ENCODE measurements at regions not wholly inside any gene's neighbourhood (a gene's known extent, or its start where the extent isn't known, plus 50 kb on each side); places are given as distances from the start of the nearest gene placed in this dataset.

- TF ChIP-seq ZMIZ1 (IDR thresholded peaks at IDR 0.05; ENCODE audit: low read depth in 2 of 2, low read length in 2 of 2): peak in 1 of 2 experiments; percentile 71; a peak in 1 of 4 replicates
- TF ChIP-seq, protein P1, sequence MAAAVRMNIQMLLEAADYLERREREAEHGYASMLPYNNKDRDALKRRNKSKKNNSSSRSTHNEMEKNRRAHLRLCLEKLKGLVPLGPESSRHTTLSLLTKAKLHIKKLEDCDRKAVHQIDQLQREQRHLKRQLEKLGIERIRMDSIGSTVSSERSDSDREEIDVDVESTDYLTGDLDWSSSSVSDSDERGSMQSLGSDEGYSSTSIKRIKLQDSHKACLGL (CRISPR knock-in tag; IDR thresholded peaks at IDR 0.05; ENCODE audit: borderline replicate concordance, poor library complexity, severe bottlenecking): no peak
- no peak; the same call in 1 of the 2 replicates for TF ChIP-seq ZKSCAN8 (CRISPR knock-in tag; IDR thresholded peaks at IDR 0.05)
- TF ChIP-seq ZNF778 (CRISPR knock-in tag; IDR thresholded peaks at IDR 0.05): no peak
- TF ChIP-seq ZFP36 (IDR thresholded peaks at IDR 0.05; ENCODE audit: low read depth, low read length, partially characterized antibody): no peak
- TF ChIP-seq, protein P2, sequence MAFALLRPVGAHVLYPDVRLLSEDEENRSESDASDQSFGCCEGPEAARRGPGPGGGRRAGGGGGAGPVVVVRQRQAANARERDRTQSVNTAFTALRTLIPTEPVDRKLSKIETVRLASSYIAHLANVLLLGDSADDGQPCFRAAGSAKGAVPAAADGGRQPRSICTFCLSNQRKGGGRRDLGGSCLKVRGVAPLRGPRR (CRISPR knock-in tag; IDR thresholded peaks at IDR 0.05): no peak
- peak; percentile 77; the same call in 1 of the 2 replicates for TF ChIP-seq ZNF449 (CRISPR knock-in tag; IDR thresholded peaks at IDR 0.05)
- no peak for TF ChIP-seq ZNF41 (CRISPR knock-in tag; conservative IDR thresholded peaks at IDR 0.05)
- no peak for TF ChIP-seq GTF2A2 (tag; IDR thresholded peaks at IDR 0.05)
- no peak for TF ChIP-seq SUPT5H (IDR thresholded peaks at IDR 0.05)
- TF ChIP-seq ZNF76 (CRISPR knock-in tag; IDR thresholded peaks at IDR 0.05; ENCODE audit: borderline replicate concordance): 0 out of 2 replicates have a peak, but pooled peaks have one; percentile 20
- no peak for TF ChIP-seq FOXJ2 (tag; IDR thresholded peaks at IDR 0.05)
- TF ChIP-seq ZNF174 (CRISPR knock-in tag; IDR thresholded peaks at IDR 0.05): no peak
- TF ChIP-seq, protein P3, sequence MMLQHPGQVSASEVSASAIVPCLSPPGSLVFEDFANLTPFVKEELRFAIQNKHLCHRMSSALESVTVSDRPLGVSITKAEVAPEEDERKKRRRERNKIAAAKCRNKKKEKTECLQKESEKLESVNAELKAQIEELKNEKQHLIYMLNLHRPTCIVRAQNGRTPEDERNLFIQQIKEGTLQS (IDR thresholded peaks at IDR 0.05): peak; percentile 100
- TF ChIP-seq, protein P3 (CRISPR knock-in tag; conservative IDR thresholded peaks at IDR 0.05): peak; percentile 87
- TF ChIP-seq ZNF280B (CRISPR knock-in tag; IDR thresholded peaks at IDR 0.05): no peak
- TF ChIP-seq NR2F6 (CRISPR knock-in tag; IDR thresholded peaks at IDR 0.05): no peak
Observed at GRCh38 chr2:8004250-8004681, 677.6 kb upstream of the ID2 start (continued).

Data from K562 (cell line).